ENCODE measurements at regions not wholly inside any gene's neighbourhood (a gene's known extent, or its start where the extent isn't known, plus 50 kb on each side); places are given as distances from the start of the nearest gene placed in this dataset.

- DNase-seq (ENCODE audit: low read depth in 3 of 3, low spot score in 1 of 3) = no peak
These were observed 622.5 kb downstream of the TBL1XR1 start for GRCh38 chr3:176574786-176575185.

DNA sequence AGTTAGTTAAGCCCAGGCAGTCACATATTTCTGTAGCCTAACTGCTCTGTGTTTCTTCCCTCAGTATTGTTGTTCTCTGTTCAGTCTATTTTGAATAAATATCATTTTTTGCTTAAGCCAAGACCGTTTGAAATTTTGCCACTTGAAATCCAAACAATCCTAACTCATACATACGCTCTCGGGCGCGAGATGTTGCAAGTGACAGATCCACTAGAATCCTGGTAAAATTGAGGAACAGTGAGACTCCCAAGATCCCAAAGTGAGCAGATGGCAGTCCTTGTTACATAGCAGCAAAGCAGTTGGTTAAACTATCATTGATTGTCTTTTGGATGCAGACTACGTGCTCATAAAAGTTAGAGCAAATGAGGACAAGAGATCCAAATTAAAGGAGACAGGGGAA, 625.4 kb downstream of the TBL1XR1 start:
- DNase-seq (ENCODE audit: low read depth in 3 of 3, low spot score in 1 of 3) = no peak

DNA sequence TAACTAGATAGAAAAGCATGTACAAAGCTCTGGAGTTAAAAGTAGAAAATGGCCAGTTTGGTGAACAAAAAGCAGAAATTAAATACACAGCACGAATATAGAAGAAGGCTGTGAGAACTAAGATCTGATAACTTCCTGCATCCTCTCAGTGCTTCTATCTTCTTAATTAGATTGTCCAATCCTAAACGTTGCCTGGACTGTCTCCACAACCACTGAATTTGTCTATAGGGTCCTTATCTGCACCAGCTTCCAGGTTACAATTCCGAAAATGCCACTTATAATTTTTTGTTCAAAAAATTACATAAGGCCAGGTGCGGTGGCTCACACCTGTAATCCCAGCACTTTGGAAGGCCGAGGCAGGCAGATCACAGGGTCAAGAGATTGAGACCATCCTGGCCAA, 626.3 kb downstream of the TBL1XR1 start:
- DNase-seq (ENCODE audit: low read depth in 3 of 3, low spot score in 1 of 3) = no peak

DNA sequence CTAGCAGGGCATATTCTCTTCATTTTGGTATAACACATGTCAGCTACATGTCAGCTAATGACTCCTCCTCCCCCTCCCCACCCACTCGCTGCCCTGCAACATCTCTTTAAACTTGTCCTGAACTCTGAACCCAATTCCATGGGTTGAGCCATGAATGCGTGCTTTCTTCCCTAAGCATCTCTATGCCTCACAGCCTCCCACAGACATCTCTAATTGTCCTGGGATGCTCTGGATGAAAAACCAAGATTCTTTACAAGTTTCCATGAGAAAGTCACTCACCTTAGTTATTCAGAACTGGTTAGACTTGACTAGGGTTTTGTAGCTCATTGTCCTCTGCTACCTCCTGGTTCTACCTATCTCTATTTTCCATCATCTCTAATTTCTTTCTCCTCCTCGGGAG, 629.1 kb downstream of the TBL1XR1 start:
- DNase-seq (ENCODE audit: low read depth in 3 of 3, low spot score in 1 of 3) = no peak

GRCh38 chr3:176566757-176567156, 630.5 kb downstream of the TBL1XR1 start:
- no peak for DNase-seq (ENCODE audit: low read depth in 3 of 3, low spot score in 1 of 3)

DNA sequence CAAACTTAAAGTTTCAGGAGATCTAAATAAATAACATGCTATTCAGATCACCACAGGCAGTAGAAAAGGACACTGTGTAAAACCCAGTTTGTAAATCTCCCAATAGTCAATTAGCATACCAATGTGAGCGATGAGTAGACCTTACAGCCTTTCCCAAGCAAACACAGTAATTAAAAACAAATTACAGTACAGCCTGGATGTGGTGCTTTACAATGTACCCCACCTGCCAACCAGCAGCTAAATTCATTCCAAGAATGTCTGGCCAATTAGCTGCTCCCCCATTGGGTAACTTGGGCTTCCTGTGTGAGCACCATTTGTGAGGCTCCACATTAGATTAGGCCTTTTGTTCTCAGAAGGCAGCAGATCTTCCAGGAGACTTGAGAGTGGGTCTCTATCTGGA, 635.0 kb downstream of the TBL1XR1 start:
- DNase-seq (ENCODE audit: low read depth in 3 of 3, low spot score in 1 of 3) = no peak

- DNase-seq (ENCODE audit: low read depth in 3 of 3, low spot score in 1 of 3) = no peak
These were observed 635.5 kb downstream of the TBL1XR1 start for GRCh38 chr3:176561826-176562225.

- DNase-seq (ENCODE audit: low read depth in 3 of 3, low spot score in 1 of 3) = no peak
These were observed 642.3 kb downstream of the TBL1XR1 start for GRCh38 chr3:176554791-176555654.

DNA sequence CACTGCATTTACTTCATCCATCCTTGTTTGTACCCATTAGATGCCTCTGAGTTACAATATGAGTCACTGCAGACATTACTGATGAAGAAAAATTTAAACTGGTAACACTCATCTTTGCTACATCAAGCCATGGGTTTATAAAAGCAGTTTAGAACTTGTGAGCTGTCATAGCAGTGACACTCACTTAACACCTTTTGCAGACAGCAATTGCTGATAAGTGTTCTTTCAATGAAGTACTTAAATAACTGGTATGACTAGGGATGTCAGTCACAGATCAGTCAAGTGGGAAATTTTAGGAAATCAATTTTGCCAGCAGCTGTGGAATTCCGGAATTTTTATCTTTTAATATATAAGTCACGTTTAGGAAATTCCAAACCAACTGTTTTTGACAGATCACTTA, 643.0 kb downstream of the TBL1XR1 start:
- DNase-seq (ENCODE audit: low read depth in 3 of 3, low spot score in 1 of 3) = no peak

GRCh38 chr3:176526942-176527341, 670.3 kb downstream of the TBL1XR1 start:
- DNase-seq (ENCODE audit: low read depth in 3 of 3, low spot score in 1 of 3) = no peak

DNA sequence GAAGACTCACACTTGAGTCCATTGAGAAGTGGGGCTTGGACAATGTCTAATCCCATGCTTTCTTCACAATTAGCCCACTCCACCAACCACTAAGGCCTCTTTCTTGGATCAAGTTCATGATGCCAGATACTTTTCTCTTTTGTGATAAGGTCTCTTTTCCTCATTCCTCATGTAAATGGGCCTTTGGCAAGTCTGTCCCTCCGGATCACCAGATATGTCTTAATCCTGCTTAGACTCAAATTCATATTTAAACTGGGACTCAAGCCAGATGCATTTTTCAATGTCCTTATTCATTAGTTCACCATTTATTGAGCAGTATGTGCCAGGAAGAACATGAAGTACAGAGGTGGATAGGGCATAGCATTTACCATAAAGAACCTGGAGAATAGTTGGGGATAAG, 671.1 kb downstream of the TBL1XR1 start:
- no peak for DNase-seq (ENCODE audit: low read depth in 3 of 3, low spot score in 1 of 3)

- DNase-seq (ENCODE audit: low read depth in 3 of 3, low spot score in 1 of 3) = no peak
These were observed 674.2 kb downstream of the TBL1XR1 start for GRCh38 chr3:176523114-176523513.

DNA sequence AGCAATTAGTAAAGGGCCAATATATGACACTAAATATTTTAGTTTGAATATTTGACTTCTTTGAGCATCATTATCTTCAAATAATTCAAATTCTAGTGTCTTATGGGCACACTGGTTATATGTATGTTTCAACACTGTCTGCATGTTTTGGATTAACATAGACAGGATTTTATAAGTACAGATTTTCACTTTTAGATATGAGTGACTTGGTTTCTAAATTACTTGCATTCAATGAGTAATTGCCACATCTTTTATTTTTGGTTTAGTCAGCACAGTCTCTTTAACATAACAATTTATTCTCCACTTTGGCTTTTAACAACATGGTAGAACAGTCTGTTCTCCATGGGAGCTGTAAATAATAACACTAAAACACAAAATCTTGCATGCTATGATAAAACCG, 674.8 kb downstream of the TBL1XR1 start:
- no peak for DNase-seq (ENCODE audit: low read depth in 3 of 3, low spot score in 1 of 3)

GRCh38 chr3:176521531-176522175, 675.6 kb downstream of the TBL1XR1 start:
- no peak for DNase-seq (ENCODE audit: low read depth in 3 of 3, low spot score in 1 of 3)

DNA sequence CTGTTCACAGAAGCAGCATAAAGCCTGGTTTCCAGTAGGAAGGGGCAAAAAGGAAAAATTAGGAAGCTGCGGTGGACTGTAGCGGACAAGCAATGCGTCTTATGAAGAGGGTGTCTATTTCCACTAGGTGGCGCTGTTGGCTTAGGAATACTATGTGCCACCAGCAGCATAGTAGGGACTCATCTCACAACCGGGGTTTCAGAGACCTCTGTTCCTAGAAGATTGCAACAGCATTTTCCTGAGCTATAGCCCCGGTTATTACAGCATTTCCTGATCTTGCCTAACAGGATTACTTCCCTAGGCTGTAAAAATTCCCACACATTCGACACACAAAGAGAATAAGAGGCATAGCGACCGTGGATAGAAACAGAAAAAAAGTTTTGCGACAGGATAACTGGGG, 683.0 kb downstream of the TBL1XR1 start:
- DNase-seq (ENCODE audit: low read depth in 3 of 3, low spot score in 1 of 3) = no peak

GRCh38 chr3:176513604-176514003, 683.7 kb downstream of the TBL1XR1 start:
- DNase-seq (ENCODE audit: low read depth in 3 of 3, low spot score in 1 of 3) = no peak

GRCh38 chr3:176512037-176512436, 685.2 kb downstream of the TBL1XR1 start:
- DNase-seq (ENCODE audit: low read depth in 3 of 3, low spot score in 1 of 3) = no peak

DNA sequence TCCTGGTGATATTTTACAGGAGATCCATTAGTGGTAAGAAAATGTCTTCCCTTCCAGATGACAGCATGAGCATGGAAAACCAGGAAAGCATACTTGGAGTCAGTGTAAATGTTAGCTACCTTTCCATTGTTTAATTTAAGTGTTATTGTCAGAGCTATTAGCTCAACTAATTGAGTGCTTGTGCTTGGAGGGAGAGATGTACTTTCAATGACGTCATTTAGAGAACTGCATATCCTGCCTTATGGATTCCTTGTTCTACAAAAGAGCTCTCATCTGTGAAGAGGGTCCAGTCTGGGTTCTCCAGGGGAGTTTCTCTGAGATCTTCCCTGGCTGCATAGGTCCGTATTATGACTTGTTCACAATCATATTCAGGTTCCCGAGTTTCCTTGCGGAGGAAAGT, 687.2 kb downstream of the TBL1XR1 start:
- DNase-seq (ENCODE audit: low read depth in 3 of 3, low spot score in 1 of 3) = no peak

DNA sequence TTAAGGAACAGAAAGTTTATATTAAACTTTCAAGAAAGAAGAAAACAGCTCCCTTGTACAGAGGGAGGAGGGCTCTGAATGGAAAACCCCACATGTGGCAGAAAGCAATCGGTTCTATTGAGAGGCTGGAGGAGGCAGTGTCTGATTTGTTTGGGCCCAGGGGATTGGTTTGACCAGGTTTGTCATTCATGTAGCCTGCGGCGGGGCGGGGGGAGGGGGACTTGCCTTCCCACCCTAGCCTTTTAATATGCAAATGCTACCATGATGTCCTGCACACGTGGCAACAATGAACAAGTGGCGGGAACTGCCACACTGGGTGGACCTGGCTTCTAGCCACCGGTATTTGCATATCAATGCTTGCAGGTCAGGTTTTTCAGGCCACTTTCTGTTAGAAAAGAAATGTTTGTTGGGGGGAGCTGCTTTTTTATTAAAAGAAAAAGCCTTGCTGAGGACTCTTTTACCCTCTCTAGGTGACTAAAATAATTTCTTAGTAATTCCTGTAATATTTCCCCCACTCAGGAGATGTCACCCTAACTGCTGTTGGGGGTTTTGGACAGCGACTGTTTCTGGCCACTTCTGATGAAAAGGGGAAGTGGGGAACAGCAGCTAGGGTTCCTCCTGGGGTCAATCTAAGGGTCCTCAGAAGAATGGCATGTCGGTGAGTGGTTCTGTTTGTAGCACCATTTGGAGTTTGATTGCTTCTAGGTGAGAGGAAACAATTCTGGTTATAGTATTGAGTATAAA, 691.2 kb downstream of the TBL1XR1 start:
- DNase-seq (ENCODE audit: low read depth in 3 of 3, low spot score in 1 of 3) = no peak

GRCh38 chr3:176491084-176491483, 706.2 kb downstream of the TBL1XR1 start:
- no peak for DNase-seq (ENCODE audit: low read depth in 3 of 3, low spot score in 1 of 3)

GRCh38 chr3:176490357-176490756, 706.9 kb downstream of the TBL1XR1 start:
- DNase-seq (ENCODE audit: low read depth in 3 of 3, low spot score in 1 of 3) = no peak

DNA sequence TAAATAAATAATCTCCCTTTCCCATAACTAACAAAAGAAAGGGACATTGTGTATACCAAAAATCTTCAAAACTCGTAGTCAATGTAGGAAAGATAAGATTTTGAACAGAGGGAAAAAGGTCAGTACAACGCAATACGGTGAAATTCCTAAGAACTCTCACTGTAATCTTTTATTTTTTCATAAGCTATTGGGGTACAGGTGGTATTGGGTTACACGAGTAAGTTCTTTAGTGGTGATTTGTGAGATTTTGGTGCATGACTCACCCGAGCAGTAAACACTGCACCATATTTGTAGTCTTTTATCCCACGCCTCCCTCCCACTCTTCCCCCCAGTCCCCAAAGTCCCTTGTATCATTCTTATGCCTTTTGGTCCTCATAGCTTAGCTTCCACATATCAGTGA, 718.0 kb downstream of the TBL1XR1 start:
- no peak for DNase-seq (ENCODE audit: low read depth in 3 of 3, low spot score in 1 of 3)

All from stimulated activated CD4-positive, alpha-beta T cell treated with anti-CD3 and anti-CD28 coated beads, TNF-alpha, amount 100 ng/mL, for 1 hour (primary cell).